Activated CD8-positive, alpha-beta memory T cell treated with anti-CD3 and anti-CD28 coated beads for 4 hours (primary cell): ENCODE measurements at regions not wholly inside any gene's neighbourhood (a gene's known extent, or its start where the extent isn't known, plus 50 kb on each side); places are given as distances from the start of the nearest gene placed in this dataset.

Source experiments
- DNase-seq, 2 donors: peaks; one replicate each; pipeline ENCODE4 v3.0.0-alpha.2; 2020; ENCODE audit warnings: low read depth in 2 of 2

DNA sequence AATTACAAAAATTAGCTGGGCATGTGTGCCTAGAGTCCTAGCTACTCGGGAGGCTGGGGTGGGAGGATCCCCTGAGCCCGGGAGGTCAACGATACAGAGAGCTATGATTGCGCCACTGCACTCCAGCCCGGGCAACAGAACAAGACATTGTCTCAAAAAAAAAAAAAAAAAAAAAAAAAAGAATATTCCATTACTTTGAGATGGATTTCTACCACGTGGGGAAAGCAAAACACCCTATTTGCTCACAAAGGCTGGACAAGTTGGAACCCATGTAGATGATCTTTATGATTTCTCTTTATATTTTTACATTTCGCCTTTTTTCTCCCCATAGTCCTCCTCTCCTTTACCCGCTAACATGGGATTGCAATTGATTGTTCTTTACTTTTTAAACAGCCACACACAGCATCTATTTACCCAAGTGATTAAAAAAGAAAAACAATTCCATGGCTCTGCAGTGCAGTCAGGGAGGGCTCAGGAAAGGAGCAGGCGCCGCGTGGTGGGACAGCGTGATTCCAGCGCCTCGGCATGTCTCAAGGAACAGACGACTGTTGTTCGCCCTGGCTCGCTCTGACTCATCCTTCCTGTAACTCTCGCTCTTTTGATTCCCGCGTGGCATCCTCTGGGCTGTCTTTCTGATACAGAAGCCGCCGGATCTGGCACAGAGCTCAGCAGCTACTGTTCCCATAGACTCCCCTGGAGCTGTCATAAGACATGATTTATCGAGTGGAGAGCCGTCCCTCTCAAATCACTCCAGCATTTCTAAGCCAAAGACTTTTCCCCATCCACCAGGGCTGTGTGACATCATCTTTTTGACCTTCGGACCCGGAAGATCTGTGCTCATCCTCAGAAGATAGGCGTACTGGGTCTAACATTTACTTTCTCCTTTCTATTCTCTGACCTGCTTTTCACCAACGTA lies 230.4 kb upstream of the AGAP1 start:
- DNase-seq = no peak

DNA sequence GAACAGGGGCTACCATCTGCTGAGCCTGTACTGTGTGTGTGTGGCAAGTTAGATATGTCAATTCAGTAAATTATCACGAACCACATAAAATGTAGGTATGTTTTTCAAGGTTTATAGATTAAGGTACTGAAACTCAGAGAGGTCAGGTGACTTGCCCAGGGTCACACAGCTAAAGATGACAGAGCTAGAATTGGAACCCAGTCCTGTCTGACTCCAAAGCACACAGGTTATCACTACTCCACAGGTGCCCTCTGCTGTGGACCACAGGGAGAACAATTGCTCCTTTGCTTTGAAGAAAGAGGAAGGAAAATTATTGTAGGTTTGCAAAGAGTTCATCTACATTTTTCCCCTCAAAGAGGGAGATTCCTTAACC lies 229.7 kb upstream of the AGAP1 start:
- no peak for DNase-seq

DNA sequence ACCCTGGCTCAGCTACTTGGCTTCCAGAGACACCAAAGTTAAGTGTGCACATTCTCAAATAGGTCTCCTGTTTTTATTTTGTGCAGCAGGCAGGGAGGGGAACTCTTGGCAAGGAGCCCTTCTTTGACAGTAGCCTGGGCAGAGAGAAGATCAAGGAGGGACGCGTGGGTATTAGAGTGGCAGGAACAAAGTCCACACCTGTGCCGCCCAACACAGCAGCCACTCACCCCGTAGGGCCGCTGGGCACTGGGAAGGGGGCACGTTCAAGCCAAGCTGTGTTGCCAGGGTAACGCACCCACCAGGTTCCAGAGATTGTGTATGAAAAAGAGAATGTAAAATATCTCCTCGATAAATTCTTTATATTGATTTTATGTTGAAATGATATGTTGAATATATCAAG lies 229.3 kb upstream of the AGAP1 start:
- no peak for DNase-seq

DNA sequence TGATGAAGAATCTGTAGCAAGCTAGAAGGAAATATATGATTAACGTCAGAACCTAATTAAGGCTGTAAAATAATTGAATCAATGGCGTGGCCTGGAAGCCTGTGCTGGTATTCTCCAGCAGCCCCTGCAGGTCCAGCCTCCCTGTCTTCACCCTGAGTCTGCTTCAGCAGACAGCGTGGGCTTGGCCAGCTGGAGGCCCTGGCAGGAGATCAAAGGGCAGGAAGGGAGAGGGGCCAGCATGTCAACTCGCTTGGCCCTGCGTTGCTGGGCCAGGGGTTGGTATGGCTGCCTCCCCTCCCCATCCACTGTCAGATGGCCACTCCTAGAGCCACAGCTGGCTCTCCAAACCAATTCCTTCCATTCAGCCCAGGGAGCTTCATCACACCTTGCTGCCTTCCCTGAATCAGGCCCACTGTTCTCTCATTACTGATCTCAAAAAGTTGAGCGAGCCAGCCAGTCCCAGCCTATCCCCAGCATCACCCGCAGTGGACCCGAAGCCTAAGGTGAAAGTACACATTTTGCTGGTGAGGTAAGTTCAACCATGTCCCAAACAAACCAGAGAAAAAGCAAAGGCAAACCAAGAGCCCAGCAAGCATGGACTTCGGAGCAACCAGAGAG lies 228.4 kb upstream of the AGAP1 start:
- DNase-seq = no peak

DNA sequence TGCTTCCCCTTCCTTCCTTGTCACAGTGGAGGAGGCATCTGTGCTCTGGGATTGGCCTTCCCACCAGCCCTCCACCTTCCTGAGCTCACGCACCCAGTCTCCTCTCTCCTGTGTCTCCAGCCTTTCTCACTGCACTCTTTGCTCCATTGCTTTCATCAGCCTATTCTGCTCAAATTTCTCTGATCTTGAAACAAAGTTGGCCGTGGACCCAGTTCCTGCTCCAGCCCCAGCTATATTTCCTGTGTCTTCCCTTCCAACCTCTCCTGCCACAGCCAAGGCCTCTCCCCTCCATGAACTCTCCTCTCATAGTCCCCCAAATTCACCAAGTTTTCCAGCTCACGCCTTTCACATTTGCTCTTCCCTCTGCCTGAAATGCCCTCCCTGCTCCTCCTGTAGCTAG lies 226.6 kb upstream of the AGAP1 start:
- DNase-seq = no peak

DNA sequence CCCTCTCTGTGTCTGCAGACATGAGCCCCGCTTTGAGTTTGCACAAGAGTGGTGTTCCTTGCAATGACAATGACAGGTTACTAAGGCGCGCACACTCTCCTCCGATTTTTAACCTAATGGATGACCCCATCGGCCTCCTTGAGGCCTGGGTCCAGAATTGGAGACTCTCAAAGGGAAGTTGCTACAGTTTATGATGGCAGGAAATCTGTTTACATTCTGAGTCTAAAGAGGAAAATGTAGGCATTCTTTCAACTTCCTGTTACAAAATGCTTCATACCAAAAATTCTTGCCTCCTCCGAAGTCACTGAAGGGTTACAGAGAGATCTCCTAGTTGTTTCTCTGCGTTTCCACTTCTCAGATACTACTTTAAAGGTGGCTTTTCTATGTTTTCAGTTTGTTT lies 225.3 kb upstream of the AGAP1 start:
- DNase-seq = no peak

DNA sequence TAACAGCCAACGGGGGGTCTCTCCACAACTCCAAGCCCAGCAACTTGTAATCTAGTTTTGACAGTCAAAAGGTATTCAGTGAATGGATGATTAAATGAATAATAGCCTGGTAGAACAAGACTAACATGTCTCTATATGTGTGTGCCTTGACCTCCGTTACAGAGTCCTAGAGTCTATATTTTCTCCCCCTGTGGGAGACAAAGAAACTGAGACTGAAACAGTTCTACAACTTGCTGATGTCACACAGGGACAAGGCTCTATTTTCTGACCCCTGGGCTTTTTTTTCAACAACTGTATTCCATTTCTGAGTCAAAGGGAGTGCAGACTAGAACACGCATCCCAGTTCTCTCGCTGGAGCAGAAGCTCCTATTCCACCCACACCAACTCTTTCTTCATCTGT lies 223.6 kb upstream of the AGAP1 start:
- DNase-seq = no peak

DNA sequence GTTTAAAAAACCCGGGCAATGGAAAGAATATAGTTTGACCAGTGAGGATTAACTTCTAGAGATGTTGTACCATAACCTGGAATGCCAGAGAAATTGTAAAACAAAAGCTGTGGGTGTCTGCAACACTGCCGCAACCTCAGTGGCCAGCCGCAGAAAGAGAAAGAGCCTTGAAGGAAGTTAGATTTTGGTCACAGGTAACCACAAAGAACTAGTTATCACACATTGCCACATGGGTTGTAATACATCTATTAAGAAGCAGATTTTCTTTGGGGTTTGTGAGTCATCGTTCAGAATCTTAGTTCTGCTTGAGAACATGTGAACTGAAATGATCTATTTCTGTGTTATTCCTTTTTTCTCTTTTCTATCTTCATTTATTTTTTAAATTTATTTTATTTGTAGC lies 222.9 kb upstream of the AGAP1 start:
- no peak for DNase-seq

DNA sequence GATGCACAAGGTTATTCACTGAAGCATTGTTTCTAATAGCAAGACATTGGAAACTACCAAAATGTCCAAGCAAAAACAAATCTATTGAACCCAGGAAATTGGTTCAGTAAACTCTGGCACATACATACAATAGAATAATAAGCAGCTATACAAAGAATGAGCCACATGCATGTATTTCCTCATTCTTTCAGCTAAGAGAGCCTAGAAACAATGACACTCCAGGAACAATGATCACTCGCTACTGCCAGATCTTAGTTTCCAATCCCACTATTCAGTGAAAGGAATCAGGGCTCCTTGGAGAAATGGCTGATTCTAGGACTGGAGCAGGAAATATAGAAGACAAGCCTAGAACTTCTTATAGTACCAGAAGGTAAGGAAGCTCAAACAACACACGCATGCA lies 221.9 kb upstream of the AGAP1 start:
- DNase-seq = no peak

DNA sequence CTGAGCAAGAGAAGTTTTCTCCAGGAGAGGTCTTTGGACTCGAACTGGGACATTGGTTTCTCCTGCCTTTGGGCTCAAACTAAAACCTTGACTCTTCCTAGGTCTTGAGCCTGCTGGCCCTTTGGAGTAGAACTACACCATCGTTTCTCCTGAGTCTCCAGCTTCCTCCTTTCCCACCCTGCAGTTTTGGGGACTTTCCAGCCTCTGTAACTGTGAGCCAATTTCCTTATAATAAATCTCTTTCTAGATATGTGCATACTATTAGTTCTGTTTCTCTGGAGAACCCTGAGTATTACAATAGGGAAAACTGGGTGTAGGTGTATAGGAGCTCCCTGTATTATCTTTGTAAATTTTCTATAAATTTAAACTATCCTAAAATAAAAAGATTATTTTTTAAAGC lies 219.8 kb upstream of the AGAP1 start:
- DNase-seq = no peak

DNA sequence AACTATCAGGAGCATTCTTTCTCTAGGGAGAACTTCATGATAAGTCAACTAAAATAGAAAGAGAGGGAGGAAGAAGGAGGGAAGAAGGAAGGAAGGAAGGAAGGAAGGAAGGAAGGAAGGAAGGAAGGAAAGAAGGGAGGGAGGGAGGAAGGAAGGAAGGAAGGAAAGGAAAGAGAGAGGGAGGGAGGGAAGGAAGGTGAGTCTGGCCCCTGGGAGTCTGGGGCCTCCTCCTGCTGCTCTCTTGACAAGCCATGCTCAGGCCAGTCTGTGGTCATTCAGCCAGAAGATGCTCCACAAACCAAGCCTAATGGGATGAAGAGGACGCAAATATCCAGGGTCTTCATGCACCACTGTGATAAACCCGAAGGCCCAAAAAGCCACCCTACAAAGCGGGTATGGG lies 216.4 kb upstream of the AGAP1 start:
- no peak for DNase-seq

DNA sequence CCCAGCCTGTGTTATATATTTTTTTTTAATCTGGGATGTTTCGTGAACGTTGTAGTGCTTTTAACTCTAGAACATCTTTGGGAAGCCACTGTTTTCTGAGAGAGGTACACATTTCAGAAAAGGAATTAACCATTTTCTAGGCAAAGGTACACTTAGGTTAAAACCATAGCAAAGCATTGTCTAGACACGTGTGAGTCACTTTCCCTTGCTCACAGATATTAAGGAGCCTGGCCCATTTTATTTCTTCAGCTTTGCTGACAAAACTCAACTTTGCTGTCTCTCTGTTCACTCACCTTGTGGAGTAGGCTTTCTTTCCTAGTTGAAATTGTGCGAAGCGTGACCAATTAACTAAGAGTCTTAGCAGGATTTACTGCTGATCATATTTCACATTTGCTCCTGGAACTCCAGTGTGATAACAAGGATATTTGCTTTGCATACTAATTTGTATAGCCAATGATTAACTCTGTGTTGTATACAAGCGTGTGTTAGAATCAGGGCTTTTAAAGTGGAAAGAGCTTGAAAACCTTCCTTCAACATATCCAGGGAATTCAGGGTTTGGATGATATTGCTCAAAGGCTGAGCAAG lies 215.0 kb upstream of the AGAP1 start:
- DNase-seq = no peak

DNA sequence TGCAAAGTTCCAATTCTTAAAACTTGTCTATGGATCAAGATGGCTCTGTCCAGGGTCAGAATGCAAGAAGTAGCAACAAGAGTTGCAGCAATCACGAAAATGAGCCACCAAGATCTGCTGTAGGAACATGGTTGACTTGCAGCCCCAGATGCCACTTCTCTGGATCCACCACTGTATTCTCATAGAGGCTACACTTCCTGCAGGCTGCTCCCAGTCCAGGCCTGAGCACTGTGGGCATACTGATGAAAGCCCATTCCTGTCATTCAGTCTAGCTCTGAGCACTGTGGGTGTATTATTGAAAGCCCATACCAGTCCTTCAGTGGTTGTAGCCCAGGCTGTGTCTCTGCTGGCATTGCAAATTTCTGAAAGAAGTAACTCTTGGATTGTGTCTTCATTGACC lies 213.9 kb upstream of the AGAP1 start:
- DNase-seq = no peak

DNA sequence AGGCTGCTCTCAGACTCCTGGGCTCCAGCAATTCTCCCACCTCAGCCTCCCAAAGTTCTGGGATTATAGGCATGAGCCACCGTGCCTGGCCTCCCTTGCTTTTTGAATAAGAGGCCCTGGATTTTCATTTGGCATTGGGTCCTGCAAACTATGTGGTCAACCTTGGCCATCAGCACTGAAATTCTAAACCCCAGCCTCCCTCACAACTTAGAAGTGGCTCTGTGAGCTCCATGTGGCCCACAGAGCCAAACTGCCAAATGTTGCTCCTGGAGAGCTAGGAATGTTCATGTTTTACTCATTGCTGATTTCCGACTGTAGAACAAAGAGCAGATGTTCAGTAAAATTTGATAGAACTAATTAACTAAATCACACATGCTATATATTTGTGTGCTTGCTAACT lies 210.6 kb upstream of the AGAP1 start:
- DNase-seq = no peak

DNA sequence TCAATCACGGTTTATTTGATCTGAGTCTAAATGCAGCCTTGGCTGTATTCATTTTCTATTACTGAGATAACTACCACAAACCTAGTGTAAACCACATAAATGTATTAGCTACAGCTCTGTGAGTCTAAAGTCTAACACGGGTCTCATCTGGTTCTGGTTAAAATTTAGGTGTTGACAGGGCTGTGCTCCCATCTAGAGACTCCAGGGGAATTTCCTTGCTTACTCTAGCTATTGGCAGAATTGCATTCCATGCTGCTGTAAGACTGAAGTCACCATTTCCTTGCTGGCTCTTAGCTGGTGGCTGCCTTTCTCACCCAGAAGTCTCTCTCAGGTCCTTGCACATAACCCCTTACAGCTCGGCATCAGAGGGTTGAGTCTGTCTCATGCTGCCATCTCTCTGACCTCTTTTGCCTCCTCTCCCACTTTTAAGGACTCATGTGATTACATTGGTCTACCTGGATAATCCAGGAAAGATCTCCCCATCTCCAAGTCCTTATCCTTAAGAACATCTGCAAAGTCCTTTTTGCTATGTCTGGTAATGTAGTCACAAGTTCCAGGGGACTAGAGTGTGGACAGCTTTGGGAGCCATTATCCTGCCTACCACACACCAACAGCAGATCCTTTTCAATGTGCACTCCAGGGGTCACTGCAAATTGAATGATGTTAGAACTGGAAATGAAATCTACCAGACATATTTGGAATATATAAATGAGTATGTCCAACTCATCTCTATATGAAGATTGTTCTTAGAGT lies 207.0 kb upstream of the AGAP1 start:
- DNase-seq = no peak

DNA sequence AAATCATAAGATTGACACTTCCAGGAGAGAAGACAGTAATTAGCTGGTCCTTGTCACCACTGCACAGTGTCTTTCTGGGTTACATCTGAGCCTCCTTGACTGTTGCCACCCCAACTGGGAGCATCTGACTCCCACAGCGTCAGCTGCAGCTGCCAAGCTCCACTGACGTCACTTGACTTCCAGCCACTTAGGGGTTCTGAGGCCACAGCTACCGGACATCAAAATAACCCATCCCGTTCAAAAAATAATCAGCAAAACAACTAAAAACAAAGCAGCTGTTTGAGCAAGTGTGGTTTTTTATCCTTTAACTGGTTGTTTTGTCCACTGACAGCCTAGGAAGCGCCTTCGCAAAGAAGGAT lies 206.5 kb upstream of the AGAP1 start:
- no peak for DNase-seq

DNA sequence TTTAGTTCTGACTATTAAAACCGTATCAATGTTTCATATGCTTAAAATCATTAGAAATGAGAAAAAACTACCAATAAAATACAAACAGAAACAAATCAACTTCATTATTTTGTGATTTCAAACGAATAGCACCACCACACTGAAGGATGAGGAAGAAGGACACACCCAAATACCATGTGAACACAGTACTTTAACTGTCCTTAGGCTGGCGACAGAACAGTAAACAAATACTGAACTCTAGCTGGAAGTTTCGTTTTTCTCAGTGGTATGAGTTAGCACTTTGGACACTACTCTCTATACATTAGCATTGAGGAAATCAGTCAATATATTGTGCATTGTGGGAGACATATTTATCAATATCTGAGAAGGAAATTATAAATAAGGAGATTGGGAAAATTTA lies 202.4 kb upstream of the AGAP1 start:
- no peak for DNase-seq

DNA sequence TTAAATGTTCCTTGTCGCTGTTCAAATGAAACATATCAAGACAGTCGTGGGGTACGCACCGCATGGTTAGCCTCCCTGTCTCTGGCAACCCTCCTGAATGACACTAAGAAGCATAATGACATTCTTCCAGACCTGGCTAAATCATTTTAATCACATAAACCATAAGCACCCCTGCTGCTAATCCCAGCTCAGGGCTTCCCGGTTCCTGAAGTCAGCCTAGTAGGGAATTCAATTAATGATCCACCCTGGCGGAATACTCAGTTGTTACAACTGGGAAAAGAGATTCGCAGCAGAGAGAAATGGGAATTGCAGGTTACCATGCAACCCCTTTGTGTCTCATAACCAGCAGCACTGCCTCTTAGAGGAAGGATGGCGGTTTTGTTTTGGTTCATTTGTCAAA lies 200.8 kb upstream of the AGAP1 start:
- no peak for DNase-seq

DNA sequence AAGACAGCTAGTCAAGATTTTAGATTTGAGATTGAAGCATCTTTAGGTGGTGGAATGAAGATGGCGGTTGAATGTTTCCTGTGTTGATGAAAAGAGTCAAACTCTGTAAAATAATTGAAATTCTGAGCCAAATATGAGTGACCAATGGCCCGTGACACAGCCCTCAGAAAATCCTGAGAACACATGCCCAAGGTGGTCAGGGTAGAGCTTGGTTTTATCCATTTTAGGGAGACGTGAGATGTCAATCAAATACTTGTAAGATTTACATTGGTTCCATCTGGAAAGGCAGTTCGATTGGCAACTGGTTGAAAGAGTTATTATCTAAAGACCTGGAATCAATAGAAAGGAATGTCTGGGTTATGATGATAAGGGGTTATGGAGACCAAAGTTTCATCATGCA lies 198.0 kb upstream of the AGAP1 start:
- no peak for DNase-seq

DNA sequence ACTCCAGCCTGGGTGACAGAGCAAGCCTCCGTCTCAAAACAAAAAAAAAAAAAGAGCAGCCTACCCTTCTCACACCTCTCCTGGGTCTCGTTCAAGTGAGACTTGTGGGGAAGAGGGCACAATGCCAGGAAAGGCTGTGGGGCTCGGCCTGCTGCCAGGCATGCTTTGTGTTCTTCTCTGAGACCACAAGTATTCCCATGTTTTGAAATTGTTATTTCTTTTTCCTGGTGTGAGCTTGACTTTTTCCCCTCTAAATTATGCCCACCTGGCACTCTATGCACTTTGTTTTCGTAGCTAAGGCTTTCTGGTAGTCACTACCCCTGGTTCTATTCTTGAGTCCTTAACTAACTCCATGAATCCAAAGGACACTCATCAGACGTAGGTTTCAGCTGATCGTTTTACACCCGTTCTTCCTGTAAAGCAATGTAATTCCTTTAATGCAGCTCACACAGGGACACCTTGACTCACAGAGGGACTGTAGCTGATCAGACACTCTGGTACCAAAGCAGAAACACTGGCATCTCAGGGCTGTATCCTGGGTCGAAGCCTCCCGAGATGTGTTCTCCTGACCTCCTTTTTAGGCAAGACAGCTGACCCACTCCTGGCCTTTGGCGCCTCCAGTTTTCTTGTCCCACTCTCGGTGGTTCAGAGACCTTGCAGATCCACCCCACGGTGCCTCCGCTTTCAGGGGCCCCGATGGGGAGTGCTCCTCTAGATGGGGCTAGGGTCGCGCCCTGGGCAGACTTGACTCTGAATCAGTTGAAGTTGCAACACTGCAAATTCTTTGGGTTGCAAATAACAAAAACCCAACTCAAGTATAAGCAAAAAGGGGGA lies 193.3 kb upstream of the AGAP1 start:
- no peak for DNase-seq

DNA sequence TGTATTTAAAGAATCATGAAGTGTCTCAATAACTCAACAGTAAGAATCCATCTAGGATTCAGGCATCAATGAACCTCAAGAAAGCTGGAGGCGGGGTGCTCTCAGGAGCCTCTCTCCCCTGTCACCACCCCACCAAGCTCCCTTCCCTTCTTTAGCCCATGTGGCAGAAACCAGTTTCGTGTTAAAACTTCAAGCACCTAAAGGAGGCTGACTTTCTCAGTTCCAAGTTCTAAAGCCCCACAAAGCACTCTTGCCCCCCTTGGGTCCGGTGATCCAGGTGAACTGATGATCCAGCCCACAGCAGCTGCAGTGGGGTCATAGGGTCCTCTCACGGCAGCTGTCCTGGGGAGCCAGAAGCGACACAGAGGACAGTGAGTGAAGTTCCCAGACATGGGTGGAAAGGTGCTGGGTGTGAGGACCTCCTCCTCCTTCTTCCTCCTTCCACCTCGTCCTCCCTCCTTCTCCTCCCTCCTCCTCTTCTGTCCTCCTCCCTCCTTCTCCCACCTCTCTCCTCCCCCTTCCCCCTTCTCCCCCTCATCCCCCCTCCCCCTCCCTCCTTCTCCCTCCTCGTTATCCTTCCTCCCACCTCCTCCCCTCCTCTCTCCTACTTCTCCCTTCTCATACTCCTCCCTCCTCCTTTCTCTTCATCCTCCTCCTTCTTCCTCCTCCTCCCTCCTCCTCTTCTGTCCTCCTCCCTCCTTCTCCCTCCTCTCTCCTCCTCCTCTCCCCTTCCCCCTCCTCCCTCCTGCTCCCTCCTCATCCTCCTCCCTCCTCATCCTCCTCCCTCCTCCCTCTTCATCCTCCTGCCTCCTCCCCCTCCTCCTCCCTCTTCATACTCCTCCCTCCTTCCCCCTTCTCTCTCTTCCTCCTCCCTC lies 192.4 kb upstream of the AGAP1 start:
- DNase-seq = no peak
